ENCODE measurements at regions not wholly inside any gene's neighbourhood (a gene's known extent, or its start where the extent isn't known, plus 50 kb on each side); places are given as distances from the start of the nearest gene placed in this dataset.
"Not testable (repeated sequence)": the region's sequence is repeated elsewhere in the genome, so short reads cannot be mapped to it uniquely, and the experiment has no call there.

GRCh38 chr3:125685741-125686140 is 90.4 kb upstream of the OSBPL11 start:
- TF ChIP-seq CTCF (conservative IDR thresholded peaks at IDR 0.05); EZH2 (IDR thresholded peaks at IDR 0.05; ENCODE audit: low read depth): not testable (repeated sequence)

All from PC-9 (cell line).